HG03521 (cell line): ENCODE measurements at regions not wholly inside any gene's neighbourhood (a gene's known extent, or its start where the extent isn't known, plus 50 kb on each side); places are given as distances from the start of the nearest gene placed in this dataset.
"Not testable (repeated sequence)": the region's sequence is repeated elsewhere in the genome, so short reads cannot be mapped to it uniquely, and the experiment has no call there.

Experiments
- ATAC-seq: cut with Tn5 transposase; IDR thresholded peaks from one replicate; pipeline ENCODE4 v1.9.1; 2021; ENCODE audit warnings: mild to moderate bottlenecking, moderate library complexity; ENCODE audit not compliant: unreplicated experiment

DNA sequence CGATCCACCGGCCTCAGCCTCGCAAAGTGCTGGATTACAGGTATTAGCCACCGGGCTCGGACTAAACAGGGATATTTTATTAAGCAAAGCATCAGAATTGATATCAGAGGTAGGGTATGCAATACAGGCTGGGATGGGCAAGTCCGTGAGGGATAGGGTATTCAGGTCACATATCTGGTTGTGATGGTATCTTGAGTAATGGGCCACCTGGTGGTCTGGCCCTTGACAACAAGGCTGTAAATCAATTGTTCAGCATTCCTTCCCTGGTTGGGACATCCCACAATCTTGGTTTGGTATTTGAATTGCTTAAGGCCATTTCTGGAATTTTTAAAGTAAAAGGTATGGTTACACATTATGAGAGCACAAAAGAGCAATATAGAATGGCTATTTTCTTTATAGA, 1588.0 kb downstream of the SLITRK1 start:
- ATAC-seq = no peak

DNA sequence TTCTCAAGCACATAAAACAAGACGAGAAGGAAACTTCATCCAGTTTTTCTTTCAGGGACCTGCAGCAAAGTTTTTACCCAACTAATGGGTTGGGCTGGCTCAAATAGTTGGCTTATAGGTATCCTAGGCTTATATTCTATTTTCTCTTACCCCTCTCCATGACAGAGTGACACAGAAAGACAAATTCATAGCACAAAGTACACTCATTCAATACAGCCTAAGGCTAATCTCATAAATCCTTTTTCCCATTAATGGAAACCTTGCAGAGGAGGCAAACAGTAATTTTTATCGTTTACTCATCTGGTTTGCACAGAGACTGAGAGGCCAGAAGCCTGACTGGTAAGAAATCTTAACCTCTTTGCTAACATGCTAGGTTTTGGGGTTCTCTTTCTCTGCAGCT, 1589.9 kb downstream of the SLITRK1 start:
- no peak for ATAC-seq

DNA sequence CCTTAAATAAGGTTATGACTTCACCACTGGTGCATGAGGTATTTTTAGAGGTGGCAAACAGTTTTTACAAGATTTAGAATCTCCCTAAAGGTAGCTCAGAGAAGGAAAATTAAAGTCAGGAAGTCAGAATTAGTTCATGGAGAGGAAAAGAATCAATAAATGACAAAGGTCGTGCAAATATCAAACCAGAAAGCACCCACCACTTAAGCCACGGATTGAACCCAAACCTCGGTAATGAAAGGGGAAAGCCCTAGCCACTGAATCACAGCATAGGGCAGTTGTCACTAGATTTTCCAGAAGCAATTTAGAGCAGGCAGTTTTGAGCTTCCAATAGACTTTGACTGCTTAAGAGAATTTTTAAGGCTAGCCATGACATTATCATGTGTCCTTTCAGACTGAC, 1590.4 kb downstream of the SLITRK1 start:
- no peak for ATAC-seq

DNA sequence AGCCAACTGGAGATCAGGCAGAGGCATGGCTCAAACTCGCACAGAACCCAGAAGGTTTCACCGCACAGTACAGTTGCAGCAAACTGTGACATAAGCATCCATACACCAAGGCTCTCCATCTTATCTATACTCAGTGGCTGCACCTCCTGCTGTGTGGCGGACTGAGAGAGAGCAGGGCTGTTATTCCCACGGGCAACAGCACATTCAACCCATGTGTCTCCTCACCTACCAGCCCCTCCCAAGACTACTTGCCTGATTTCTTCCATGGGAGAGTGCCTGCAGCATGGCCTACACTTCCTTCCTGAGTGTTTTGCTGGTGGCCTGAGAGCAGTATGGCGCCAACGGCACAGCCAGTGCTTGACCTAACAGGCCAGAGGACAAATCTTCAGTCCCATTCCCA, 1606.6 kb downstream of the SLITRK1 start:
- ATAC-seq = no peak

DNA sequence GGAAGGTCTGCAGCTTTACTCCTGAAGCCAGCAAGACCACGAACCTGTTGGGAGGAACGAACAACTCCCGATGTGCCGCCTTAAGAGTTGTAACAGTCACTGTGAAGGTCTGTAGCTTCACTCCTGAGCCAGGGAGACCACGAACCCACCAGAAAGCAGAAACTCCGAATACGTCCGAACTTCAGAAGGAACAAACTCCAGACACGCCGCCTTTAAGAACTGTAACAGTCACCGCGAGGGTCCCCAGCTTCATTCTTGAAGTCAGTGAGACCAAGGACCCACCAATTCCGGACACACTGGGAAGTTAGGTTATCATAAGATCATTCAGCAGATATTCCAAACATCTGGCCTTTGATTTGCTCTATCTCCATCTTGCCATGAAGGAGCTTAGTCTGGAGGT, 1623.0 kb downstream of the SLITRK1 start:
- no peak for ATAC-seq

DNA sequence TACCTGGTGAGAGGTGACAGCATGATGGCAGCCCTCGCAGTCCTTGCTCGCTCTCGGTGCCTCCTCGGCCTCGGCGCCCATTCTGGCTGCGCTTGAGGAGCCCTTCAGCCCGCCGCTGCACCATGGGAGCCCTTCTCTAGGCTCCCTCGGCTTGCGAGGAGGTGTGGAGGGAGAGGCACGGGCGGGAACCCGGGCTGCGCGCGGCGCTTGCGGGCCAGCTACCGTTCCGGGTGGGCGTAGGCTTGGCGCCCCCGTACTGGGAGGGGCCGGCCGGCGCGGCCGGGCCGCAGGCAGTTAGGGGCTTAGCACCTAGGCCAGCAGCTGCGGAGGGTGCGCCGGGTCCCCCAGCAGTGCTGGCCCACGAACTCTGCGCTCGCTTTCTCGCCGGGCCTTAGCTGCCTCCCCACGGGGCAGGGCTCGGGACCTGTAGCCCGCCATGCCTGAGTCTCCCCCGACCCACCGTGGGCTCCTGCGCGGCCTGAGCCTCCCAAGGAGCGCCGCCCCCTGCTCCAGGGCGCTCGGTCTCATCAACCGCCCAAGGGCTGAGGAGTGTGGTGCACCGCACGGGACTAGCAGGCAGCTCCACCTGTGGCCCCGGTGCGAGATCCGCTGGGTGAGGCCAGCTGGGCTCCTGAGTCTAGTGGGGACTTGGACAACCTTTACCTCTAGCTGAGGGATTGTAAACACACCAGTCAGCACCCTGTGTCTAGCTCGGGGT, 1624.3 kb downstream of the SLITRK1 start:
- no peak for ATAC-seq

DNA sequence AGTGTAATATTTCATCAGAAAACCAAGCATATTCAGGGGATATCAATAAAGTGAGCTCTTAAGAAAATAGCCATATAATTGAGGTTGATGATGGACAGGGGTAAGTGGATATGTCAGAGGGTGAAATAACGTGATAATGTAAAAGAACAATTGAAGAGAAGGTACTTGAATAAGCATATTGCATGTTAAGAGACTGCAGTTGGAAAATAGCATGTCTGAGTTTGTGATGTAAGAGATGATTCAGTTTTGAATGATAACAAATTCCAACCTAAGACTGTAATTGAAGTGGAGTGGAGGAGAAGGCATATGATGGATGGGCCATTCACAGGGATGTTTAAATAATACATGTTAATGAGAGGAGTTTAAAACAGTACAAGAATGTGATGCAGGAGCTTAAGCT, 1633.5 kb downstream of the SLITRK1 start:
- no peak for ATAC-seq

DNA sequence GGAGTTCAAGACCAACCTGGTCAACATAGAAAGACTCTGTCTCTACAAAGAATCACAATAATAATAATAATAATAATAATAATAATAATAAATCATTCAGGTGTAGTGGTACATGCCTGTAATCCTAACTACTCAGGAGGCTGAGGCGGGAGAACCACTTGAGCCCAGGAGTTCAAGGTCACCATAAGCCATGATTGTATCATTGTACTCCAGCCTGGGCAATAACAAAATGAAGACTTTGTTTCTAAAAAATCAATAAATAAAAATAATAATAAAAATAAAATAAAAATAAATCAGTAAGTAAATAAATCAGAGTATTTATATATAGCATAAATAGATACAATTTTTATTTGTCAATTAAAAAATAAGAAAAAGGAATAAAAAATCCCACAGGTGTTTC, 1636.4 kb downstream of the SLITRK1 start:
- no peak for ATAC-seq

DNA sequence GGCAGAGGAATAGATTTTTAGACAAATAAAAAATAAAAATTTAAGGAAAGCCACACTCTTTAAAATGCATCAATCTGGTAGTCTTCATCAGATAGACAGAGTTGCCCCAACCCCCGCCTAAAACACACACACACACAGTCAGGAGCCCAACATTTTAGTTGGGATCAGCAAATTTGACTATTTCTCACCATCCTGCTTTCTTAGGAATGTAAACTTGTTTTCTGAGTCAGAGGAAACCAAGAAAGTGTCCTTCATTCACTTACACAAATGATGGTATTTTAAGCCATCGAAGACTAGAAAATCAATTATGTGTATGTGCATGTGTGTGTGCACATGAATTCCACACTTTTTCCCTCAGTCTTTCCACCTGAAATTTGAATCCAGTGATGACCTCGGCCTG, 1657.5 kb downstream of the SLITRK1 start:
- no peak for ATAC-seq

DNA sequence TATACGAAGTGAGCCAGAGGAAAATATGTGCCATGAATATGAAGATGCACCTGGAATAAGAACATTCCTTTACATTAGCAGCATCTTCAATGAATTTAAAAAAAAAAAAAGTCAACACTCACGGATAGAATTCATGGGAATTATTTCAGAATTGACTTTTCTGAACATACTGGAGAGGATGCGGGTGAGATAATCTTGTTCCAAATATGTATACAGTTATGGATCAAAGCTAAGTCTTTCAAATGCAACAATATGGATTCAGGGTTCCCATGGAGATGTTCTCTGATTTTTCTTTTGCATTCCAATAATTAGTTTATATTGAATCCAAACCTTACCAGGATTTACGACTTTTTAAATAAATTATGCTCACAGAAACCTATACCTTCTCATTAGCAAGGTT, 1660.7 kb downstream of the SLITRK1 start:
- ATAC-seq = no peak

DNA sequence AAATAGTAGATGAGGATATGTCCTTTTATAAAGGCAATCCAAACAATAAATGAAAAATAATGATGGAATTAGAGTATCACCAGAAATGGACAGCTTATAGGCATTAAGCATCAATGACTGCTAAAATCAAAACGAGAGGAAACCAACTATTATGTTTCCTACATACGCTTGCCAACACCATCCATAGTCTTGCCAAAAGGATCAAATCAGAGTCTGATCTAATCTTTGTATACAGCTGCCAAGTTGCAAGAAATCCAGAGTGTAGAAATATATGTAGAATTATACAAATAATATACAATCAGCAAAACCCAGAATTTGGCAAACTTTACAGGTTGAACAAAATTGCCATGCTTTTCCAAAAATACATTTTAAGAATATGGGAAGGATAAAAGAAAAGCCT, 1661.6 kb downstream of the SLITRK1 start:
- ATAC-seq = no peak

DNA sequence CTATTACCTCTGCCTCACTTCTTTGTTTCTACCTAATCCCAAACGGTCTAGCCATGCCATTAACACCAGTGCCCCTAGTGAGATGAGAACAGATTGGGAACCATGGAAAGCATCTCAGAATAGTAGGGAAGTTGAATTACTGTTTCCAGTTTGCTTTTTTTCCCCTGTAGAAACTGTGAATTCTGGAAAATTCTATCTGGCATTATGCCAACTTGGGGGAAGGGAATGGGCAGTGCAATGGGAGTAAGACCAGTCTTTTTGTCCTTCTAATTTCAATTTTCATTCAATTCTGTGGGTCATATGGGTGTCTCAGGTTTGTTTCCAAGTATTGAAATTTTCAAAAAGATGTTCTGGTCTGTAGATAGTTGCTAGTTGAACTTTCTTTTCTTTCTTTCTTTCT, 1666.1 kb downstream of the SLITRK1 start:
- ATAC-seq = no peak

DNA sequence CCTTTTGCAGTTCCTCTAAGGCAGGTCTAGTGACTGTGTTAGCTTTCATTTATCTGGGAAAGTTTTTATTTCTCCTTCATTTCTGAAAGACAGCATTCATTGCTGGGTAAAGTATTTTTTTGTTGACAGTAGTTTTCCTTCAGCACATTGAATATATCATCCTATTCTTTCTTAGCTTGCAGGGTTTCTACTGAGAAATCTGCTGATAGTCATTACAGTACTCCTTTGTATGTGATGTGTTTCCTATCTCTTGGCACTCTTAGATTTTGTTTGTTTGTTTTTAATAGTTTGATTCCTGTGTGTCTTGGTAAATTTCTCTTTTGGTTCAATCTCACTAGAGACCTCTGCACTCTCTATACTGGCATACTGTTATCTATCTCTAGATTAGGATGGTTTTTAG, 1667.9 kb downstream of the SLITRK1 start:
- ATAC-seq = no peak

DNA sequence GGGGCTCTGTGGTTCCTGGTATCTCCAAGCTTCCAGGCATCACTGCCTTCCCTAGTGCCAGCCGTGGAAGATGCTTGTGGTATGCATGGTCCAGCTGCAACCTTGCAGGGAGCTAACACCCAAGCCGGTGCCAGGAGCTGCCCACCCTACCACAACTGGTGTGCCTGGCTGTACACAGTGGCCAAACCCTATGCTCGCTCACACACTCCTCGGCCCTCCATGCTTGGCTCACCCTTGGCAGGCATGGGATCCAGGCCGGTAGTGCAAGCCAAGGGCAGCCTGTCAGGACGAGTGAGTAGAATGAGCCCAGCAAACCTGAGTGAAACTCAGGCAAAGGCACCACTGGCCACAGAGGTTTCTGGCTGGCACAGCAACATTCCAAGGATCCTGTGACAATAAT, 1676.0 kb downstream of the SLITRK1 start:
- no peak for ATAC-seq

DNA sequence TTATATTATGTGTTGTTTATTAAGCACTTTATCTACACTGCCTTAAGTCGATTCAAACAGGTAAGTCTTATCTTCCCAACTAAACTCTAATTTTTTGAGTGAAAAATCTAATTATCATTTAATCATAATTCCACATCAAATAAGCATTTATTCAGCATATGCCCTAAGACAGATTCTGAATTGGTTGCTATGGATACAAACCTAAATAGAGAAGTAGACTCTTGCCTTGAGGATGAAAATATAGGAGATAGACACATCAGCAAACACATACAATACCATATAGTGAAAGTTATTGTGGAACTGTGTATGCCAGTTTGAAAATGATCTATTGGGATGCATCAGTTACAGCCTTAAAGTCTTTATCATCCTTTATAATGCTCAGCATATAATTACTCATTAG, 1679.9 kb downstream of the SLITRK1 start:
- ATAC-seq = no peak

DNA sequence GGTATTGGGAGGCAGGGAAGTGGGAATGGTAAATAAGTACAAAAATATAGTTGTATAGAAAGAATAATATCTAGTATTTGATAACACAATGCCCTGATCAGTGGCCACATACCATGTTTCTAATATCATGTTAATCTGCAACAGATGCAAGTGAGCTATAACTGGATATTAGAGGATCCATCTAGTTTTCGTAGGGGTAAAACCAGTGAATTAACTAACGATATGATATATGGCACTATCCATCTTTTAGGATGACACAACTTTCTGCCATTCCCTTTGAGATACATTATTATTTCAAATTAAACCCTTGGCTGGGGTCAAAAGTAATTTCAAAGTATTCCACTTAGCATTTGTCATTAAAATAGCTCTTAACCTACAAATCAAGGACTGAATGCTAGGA, 1686.2 kb downstream of the SLITRK1 start:
- no peak for ATAC-seq

DNA sequence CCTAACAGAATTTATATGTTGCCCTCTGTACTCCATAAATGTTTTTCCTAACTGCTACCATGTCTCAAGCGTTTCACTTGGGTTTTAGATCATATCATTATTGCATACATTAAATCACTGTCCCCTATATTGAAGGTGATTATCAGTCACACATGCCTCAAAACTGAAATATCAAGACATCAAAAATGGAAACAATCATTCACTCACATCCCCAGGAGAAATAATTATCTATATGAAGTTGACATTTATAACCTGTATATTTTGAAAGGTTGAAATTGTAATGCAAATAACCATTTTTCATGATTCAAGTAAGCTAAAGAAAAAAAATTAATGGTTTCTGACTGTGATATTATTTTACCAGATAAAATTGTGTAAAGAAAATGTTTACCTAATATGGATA, 1695.0 kb downstream of the SLITRK1 start:
- ATAC-seq = no peak

DNA sequence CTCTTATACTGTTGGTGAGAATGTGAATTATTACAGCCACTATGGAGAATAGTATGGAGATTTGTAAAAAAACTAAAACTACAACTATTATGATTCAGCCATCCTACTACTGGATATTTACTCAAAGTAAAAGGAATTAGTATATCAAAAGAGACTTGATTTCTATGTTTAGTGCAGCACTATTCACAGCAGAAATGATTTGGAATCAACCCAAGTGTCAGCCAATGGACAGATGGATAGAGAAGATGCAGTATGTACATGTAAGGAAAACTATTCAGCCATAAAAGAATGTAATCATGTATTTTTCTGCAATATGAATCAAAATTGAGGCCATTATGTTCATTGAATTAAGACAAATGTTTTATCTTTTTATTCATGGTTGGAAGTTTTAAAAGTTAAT, 1705.5 kb downstream of the SLITRK1 start:
- ATAC-seq = no peak

DNA sequence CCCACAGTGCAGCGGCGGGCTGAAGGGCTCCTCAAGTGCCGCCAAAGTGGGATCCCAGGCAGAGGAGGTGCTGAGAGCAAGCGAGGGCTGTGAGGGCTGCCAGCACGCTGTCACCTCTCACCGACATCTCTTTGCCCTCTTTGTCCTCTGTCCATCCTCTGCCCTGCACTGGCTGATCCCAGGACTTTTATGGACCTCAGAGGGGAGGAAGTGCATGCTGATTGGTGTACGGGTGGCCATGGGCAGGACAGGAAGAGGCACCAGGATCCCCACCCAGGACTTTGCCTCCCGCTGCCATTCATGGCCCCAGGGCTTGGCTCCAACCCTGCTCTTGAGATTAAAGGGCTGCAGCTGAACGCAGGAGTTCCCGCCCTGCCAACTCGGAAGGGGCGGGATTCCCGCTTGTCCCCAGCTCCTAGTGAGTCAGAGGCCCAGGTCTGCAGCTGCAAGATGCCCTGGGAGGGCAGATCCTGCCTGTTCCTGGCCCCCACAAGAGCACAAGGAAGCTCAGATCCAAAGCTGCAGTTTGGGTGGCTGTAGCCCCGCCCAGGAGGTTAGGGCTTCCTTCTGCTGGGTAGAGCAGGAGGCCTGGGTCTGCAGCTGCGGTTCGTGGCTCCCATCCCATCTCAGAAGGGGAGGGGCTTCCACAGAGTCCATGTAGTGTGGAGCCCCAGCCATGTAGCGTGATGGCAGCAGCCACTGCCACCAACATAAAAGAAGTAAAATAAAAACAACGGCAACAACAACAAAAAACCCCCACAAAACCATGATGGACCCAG, 1716.7 kb downstream of the SLITRK1 start:
- no peak for ATAC-seq

DNA sequence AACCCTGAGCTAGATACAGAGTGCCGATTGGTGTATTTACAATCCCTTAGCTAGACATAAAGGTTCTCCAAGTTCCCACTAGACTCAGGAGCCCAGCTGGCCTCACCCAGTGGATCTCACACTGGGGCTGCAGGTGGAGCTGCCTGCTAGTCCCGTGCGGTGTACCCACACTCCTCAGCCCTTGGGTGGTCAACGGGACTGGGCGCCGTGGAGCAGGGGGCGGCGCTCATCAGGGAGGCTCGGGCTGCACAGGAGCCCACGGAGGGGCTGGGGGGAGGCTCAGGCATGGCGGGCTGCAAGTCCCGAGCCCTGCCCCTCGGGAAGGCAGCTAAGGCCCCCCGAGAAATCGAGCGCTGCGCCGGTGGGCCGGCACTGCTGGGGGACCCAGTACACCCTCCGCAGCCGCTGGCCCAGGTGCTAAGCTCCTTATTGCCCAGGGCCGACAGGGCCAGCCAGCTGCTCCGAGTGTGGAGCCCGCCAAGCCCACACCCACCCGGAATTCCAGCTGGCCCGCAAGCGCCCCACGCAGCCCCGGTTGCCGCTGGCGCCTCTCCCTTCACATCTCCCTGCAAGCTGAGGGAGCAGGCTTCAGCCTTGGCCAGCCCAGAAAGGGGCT, 1717.4 kb downstream of the SLITRK1 start:
- ATAC-seq = not testable (repeated sequence)

DNA sequence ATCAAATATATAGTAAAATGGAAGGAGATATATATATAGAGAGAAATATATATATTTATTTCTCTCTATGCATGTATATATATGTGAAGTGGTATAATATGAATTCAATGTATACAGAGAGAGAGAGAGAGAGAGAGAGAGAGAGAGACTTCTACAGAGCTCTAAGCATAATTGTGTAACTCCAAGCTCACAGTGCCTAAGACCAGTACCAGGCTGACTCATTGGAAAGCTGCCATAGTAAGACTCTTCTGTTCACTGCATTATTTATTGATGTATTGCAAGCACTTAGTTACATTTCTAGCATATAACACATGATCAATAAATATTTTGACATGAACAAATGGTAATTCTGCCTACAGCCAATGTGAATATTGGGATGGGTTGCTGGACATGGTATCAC, 1734.7 kb downstream of the SLITRK1 start:
- ATAC-seq = no peak

DNA sequence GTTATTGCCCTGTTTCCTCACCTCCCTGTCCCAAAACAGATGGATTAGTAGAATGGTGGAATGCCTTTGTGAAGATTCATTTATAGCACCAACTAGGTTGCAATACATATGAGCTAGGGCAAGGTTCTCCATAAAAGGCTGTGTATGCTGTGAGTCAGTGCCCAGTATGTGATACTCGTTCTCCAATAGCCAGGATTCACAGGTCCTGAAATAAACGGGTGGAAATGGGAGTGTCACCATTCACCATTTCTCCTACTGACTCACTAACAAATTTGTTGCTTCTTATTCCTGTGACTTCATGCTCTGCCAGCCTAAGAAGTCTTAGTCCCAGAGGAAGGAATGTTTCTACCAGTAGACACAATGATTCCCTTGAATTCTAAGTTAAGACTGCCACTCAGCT, 1745.4 kb downstream of the SLITRK1 start:
- ATAC-seq = no peak
